Lower lobe of right lung (tissue), 2 donors: ENCODE measurements at regions not wholly inside any gene's neighbourhood (a gene's known extent, or its start where the extent isn't known, plus 50 kb on each side); places are given as distances from the start of the nearest gene placed in this dataset.
"Not testable (repeated sequence)": the region's sequence is repeated elsewhere in the genome, so short reads cannot be mapped to it uniquely, and the experiment has no call there.

Experiments
- ATAC-seq, 2 donors: fragments of 200-7000 bp; cut with Tn5 transposase; one replicate each; pipeline ENCODE4 v1.9.1; 2020 to 2022; ENCODE audit warnings: mild to moderate bottlenecking in 2 of 2, moderate library complexity in 2 of 2
- DNase-seq: peaks from one replicate; pipeline ENCODE4 v3.0.0-alpha.2; 2020
- H3K27ac ChIP-seq: fragments of 200-600 bp; one replicate; pipeline ENCODE4 v1.8.0; 2022
- H3K27me3 ChIP-seq: fragments of 200-600 bp; one replicate; pipeline ENCODE4 v1.8.0; 2022; ENCODE audit warnings: low read depth
- H3K36me3 ChIP-seq: fragments of 200-600 bp; one replicate; pipeline ENCODE4 v1.8.0; 2022; ENCODE audit warnings: mild to moderate bottlenecking
- H3K4me1 ChIP-seq: fragments of 200-600 bp; one replicate; pipeline ENCODE4 v1.8.0; 2022
- H3K4me3 ChIP-seq: fragments of 200-600 bp; one replicate; pipeline ENCODE4 v1.8.0; 2022; ENCODE audit warnings: mild to moderate bottlenecking
- H3K9me3 ChIP-seq: fragments of 200-600 bp; one replicate; pipeline ENCODE4 v1.8.0; 2022
- CTCF ChIP-seq: fragments of 200-600 bp; IDR thresholded peaks from one replicate; pipeline ENCODE4 v1.8.0; 2022; ENCODE audit warnings: antibody characterized with exemption, mild to moderate bottlenecking
- intact Hi-C: fragments of 100-400 bp; cut with DNase I; formaldehyde crosslinking; loops from one replicate; pipeline ENCODE4 v1.11.0; 2022
- donor health status: DM: no; HTN: yes; CAD: no; lungs with severe emphysema.

DNA sequence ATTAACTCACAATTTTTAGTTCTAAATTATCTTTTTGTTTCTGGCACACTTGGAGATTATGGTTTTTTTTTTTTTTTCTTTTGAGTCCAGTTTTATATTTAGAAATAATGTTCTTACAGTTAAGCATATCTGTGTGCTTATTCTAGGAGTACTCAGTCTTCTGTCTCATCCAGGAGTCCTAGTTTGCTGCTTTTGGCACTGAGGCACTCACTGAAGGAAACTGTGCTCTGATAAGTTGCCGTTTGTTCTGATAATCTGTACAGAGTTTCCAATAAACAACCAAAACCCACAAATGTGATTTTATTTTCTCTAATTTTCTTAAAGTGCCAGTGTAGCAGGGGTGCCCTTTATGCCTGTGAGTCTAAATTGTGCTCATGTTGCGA, 251.0 kb downstream of the LRRC70 start:
- Histone ChIP-seq H3K9me3 (no peaks in the 10 kb centered on the region), H3K27ac (no peak overlapping the region), H3K4me1 (no peaks in the 10 kb centered on the region), H3K4me3 (no peak overlapping the region), H3K36me3 (no peaks in the 10 kb centered on the region), H3K27me3 (no peaks in the 10 kb centered on the region)
- ATAC-seq = no peak
- TF ChIP-seq CTCF = no peak
- no peak for DNase-seq
- intact Hi-C loops = no loop called here

DNA sequence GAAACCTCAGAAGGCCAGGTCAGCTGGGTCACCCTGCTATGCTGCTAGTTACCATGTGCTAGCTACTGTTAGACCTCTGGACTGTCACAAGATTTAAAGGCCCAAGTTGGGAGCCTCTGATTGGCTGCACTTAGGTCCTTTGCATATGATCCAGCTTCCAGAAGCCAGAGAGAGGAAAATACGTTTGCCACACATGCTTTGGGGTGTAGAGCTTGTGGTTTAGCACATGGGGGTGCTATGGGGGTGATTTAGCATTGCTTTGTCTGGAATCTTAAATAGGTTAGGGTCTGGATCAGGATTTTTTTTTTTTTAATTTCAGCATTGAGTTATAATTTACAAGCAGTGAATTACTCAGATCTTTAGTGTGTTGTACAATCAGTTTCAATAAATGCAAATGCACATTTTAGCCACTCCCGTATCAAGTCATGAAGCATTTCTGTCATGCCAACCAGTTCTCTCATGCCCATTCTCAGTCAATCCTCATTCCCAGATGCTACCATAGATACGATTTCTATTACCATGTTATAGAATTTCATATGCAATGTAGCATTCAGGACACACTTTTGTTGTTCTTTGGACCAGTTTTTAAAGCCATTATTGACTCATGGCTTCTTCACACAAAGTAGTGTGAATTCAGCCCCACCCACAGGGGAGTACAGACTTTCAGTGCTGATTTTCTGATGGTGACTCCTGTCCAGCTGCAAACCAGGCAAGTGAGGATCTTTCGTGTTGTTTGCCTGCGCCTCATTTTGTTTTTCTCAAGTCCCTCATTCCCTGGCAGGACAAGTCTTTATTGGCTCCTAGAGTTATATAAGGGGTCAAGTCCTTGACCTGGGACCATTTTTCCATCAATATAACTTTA, 250.4 kb downstream of the LRRC70 start:
- no peak overlapping the region for H3K27ac ChIP-seq
- no peak for TF ChIP-seq CTCF
- no peaks in the 10 kb centered on the region for H3K9me3 ChIP-seq
- DNase-seq (no peak), ATAC-seq (no peak)
- no peaks in the 10 kb centered on the region for H3K36me3 ChIP-seq
- no peaks in the 10 kb centered on the region for H3K27me3 ChIP-seq
- H3K4me3 ChIP-seq = no peak overlapping the region
- intact Hi-C loops = no loop called here
- H3K4me1 ChIP-seq = no peaks in the 10 kb centered on the region

DNA sequence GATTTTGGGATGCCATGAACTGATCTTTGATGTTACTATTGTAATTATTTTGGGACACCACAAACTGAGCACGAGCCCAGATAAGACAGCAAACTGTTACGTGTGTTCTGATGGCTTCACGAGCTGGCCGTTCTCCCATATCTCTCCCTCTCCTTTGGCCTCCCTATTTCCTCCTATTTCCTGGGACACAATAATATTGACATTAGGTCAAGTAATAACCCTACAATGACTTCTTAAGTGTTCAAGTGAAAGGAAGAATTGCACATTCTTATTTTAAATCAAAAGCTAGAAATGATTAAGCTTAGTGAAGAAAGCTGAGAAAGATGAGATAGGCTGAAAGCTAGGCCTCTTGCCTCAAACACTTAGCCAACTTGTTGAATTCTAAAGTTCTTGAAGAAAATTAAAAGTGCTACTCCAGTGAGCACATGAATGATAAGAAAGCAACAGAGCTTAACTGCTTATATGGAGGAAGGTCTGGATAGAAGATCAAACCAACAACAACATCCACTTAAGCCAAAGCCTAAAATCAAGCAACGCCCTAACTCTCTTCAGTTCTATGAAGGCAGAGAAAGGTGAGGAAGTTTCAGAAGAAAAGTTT, 247.1 kb downstream of the LRRC70 start:
- H3K27ac ChIP-seq = no peak overlapping the region
- intact Hi-C loops = no loop called here
- H3K4me3 ChIP-seq = no peak overlapping the region
- no peak for TF ChIP-seq CTCF
- peak; percentile 61 to 75 for ATAC-seq
- H3K27me3 ChIP-seq = no peaks in the 10 kb centered on the region
- no peaks in the 10 kb centered on the region for H3K4me1 ChIP-seq
- no peaks in the 10 kb centered on the region for H3K9me3 ChIP-seq
- no peak for DNase-seq
- no peaks in the 10 kb centered on the region for H3K36me3 ChIP-seq

GRCh38 chr5:62824936-62825335, 246.3 kb downstream of the LRRC70 start:
- TF ChIP-seq CTCF = no peak
- Histone ChIP-seq H3K4me3 (no peak overlapping the region), H3K9me3 (no peaks in the 10 kb centered on the region), H3K27ac (no peak overlapping the region), H3K36me3 (no peaks in the 10 kb centered on the region), H3K27me3 (no peaks in the 10 kb centered on the region), H3K4me1 (no peaks in the 10 kb centered on the region)
- DNase-seq (no peak), ATAC-seq (no peak)
- intact Hi-C loops = no loop called here

- H3K36me3 ChIP-seq, H3K4me3 ChIP-seq, H3K27me3 ChIP-seq, DNase-seq, H3K27ac ChIP-seq, intact Hi-C loops, H3K9me3 ChIP-seq, ATAC-seq, H3K4me1 ChIP-seq: not testable (repeated sequence)
These were observed 238.4 kb downstream of the LRRC70 start for GRCh38 chr5:62817043-62817442.

DNA sequence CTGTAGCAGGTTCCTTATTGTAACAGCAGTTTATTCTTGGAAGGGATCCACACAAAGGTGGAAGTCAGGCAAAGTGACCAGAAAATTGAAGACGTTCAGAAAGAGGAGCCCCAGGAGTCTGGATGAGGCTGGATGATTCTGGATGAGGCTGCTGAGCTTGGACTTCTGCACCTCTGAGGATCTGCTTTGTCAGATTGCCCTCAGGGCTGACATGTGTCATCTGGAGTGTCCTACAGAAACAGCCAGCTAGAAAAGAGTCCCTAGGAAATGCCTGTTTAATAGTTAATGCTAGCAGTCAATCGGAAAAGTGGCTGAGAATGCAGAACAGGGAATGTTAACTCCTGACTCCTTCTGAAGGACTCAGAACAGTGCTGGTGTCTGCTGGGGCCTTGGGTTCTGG, 236.4 kb downstream of the LRRC70 start:
- no peak for TF ChIP-seq CTCF
- no peak for ATAC-seq
- no peaks in the 10 kb centered on the region for H3K4me1 ChIP-seq
- intact Hi-C loops = no loop called here
- no peaks in the 10 kb centered on the region for H3K36me3 ChIP-seq
- no peaks in the 10 kb centered on the region for H3K9me3 ChIP-seq
- DNase-seq = no peak
- no peaks in the 10 kb centered on the region for H3K27me3 ChIP-seq
- H3K27ac ChIP-seq = no peak overlapping the region
- no peak overlapping the region for H3K4me3 ChIP-seq
